ENCODE measurements at regions not wholly inside any gene's neighbourhood (a gene's known extent, or its start where the extent isn't known, plus 50 kb on each side); places are given as distances from the start of the nearest gene placed in this dataset.

DNA sequence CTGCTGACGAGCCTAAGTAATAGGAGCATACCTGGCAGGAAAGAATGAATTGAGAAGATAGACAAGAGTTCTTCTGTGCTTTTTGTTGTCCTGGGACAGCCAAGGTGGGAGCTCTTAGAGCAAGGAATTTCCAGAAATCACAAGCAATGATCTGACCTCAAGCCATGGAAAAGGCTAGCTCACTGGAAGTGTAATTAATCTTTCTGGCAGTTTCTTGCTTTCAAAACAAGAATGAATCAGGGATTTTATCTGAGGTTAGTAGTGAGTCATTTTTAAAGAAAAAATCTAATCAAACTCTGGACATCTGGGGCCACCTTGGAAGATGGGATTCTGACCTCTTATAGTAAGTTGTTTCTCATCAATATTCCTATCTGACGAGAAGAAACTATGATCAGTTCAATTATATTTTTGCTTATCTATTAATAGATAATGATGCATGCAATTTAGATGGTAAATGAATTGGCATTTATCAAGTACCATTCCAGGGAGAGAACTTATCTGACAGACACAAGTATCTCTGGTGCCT is 98.0 kb downstream of the ADCYAP1 start:
- intact Hi-C loops (cut with DNase I), result no loop called here
- WGBS, 2 donors, result 54 to 72% methylated on average over 2 of the region's 2 CpGs

DNA sequence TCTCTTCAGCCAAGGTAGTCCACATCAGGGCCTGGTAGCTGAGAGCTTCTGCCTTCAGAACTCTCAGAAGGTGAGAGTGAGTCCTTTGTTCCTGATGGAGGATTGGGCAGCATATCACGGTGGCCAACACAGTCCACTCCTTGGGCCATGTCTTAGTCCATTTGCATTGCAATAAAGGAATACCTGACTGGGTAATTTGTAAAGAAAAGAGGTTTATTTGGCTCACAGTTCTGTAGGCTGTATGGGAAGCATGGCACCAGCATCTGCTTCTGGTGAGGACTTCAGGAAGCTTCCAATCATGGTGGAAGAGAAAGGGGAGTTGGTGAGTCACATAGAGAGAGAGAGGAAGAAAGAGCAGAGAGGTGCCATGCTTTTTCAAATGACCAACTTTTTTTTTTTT is 98.8 kb downstream of the ADCYAP1 start:
- intact Hi-C loops (cut with DNase I), result no loop called here
- no peak for DNase-seq
- TF ChIP-seq EP300 (IDR thresholded peaks at IDR 0.05) (no peak), POLR2AphosphoS5 (IDR thresholded peaks at IDR 0.05) (no peak), POLR2A (IDR thresholded peaks at IDR 0.05) (no peak)
- TF ChIP-seq, protein P1, sequence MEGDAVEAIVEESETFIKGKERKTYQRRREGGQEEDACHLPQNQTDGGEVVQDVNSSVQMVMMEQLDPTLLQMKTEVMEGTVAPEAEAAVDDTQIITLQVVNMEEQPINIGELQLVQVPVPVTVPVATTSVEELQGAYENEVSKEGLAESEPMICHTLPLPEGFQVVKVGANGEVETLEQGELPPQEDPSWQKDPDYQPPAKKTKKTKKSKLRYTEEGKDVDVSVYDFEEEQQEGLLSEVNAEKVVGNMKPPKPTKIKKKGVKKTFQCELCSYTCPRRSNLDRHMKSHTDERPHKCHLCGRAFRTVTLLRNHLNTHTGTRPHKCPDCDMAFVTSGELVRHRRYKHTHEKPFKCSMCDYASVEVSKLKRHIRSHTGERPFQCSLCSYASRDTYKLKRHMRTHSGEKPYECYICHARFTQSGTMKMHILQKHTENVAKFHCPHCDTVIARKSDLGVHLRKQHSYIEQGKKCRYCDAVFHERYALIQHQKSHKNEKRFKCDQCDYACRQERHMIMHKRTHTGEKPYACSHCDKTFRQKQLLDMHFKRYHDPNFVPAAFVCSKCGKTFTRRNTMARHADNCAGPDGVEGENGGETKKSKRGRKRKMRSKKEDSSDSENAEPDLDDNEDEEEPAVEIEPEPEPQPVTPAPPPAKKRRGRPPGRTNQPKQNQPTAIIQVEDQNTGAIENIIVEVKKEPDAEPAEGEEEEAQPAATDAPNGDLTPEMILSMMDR (IDR thresholded peaks at IDR 0.05), result no peak
- Histone ChIP-seq H3K9me3 (no peaks in the 10 kb centered on the region), H3K4me3 (no peak overlapping the region), H3K36me3 (no peaks in the 10 kb centered on the region), H3K27me3 (no peaks in the 10 kb centered on the region), H3K4me1 (no peaks in the 10 kb centered on the region), H3K27ac (no peak overlapping the region)
- 87 to 90% methylated on average over 1 of the region's 1 CpG for WGBS, 2 donors

More for the DNA sequence above, 98.0 kb downstream of the ADCYAP1 start:
- Histone ChIP-seq H3K36me3 (no peaks in the 10 kb centered on the region), H3K4me1 (no peaks in the 10 kb centered on the region), H3K27ac (no peak overlapping the region), H3K4me3 (no peak overlapping the region), H3K27me3 (no peaks in the 10 kb centered on the region), H3K9me3 (no peaks in the 10 kb centered on the region)
- no peak for TF ChIP-seq POLR2AphosphoS5 (IDR thresholded peaks at IDR 0.05)
- no peak for TF ChIP-seq POLR2A (IDR thresholded peaks at IDR 0.05)
- no peak for TF ChIP-seq EP300 (IDR thresholded peaks at IDR 0.05)
- TF ChIP-seq, protein P1 (IDR thresholded peaks at IDR 0.05), result no peak
- no peak for DNase-seq

DNA sequence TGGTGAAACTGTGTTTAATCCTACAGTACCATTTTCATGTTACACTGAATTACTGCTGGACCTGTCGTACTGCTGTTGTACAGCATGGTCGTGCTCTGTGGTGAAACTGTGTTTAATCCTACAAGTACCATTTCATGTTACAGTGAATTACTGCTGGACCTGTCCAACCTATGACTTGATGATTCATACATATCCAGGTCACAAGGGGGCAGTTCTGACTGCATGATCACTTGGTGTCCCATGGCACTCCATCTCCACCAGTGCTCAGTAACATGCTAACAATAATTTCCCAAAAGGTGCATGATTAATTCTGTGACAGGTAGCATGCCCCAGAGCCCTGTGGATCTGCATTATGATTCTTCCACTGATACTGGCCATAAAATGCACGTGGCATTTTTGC is 101.6 kb downstream of the ADCYAP1 start:
- peaks cover 0 to 7% (median 2%) of the 10 kb centered on the region in 4 donors for H3K4me1 ChIP-seq
- H3K36me3 ChIP-seq, result no peaks in the 10 kb centered on the region
- TF ChIP-seq POLR2AphosphoS5 (IDR thresholded peaks at IDR 0.05) (no peak), POLR2A (IDR thresholded peaks at IDR 0.05) (no peak), EP300 (IDR thresholded peaks at IDR 0.05) (no peak)
- TF ChIP-seq, protein P1 (IDR thresholded peaks at IDR 0.05), result no peak
- H3K27me3 ChIP-seq, result no peaks in the 10 kb centered on the region
- no peak overlapping the region for H3K4me3 ChIP-seq
- no peaks in the 10 kb centered on the region for H3K9me3 ChIP-seq
- intact Hi-C loops (cut with DNase I), result no loop called here
- 70 to 79% methylated on average over 3 of the region's 3 CpGs for WGBS, 2 donors
- H3K27ac ChIP-seq, result no peak overlapping the region
- no peak for DNase-seq

DNA sequence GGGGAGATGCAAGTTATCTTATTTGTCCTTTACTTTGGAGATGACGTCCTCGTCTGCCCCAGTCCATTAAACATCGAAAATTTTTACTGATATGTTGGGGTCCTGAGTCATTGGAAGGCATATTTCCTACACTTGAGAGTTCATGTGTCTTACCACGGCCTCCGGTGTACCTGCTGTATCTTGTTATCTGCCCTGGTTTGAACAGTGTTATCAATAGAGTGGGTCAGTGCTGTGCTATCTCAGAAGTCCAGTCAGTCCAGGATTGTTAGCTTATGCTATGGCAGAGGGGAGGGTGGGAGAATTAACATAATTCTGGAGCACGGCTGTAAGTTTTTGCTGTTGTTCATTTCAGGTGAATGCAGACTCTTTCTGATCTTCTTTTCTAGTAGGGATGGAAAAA is 102.3 kb downstream of the ADCYAP1 start:
- Histone ChIP-seq H3K27me3 (no peaks in the 10 kb centered on the region), H3K4me1 (peaks cover 0 to 7% (median 3%) of the 10 kb centered on the region in 4 donors), H3K27ac (no peak overlapping the region), H3K9me3 (no peaks in the 10 kb centered on the region), H3K4me3 (no peak overlapping the region), H3K36me3 (no peaks in the 10 kb centered on the region)
- DNase-seq, result no peak
- TF ChIP-seq EP300 (IDR thresholded peaks at IDR 0.05) (no peak), POLR2A (IDR thresholded peaks at IDR 0.05) (no peak), POLR2AphosphoS5 (IDR thresholded peaks at IDR 0.05) (no peak)
- TF ChIP-seq, protein P1 (IDR thresholded peaks at IDR 0.05), result no peak
- 76 to 86% methylated on average over 6 of the region's 6 CpGs for WGBS, 2 donors
- intact Hi-C loops (cut with DNase I), result no loop called here

DNA sequence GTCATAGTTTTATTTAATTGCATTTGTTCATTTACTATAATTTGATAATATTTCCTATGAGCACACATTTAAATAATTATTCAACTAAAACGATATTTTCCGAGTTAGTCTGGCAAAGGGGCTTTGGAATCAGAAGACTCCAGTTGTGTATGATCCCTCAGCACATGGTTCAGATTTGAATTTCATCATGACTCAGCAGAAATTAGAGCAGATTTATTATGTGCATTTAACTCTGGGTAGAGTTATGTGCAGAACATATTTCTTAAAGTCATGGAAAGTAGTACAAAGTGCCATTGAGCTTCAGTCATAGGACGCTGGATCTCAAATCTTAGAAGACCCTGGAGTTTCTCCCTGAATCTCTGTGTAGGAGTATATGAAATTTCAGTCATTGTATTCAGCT is 106.7 kb downstream of the ADCYAP1 start:
- no peak for TF ChIP-seq EP300 (IDR thresholded peaks at IDR 0.05)
- TF ChIP-seq POLR2AphosphoS5 (IDR thresholded peaks at IDR 0.05), result no peak
- TF ChIP-seq, protein P1 (IDR thresholded peaks at IDR 0.05), result no peak
- no peak for TF ChIP-seq POLR2A (IDR thresholded peaks at IDR 0.05)
- Histone ChIP-seq H3K27me3 (no peaks in the 10 kb centered on the region), H3K4me1 (peaks cover 0 to 21% (median 11%) of the 10 kb centered on the region in 4 donors), H3K36me3 (no peaks in the 10 kb centered on the region), H3K4me3 (no peak overlapping the region), H3K27ac (no peak overlapping the region), H3K9me3 (no peaks in the 10 kb centered on the region)
- no peak for DNase-seq
- WGBS, 2 donors, result 85 to 86% methylated on average over 3 of the region's 3 CpGs
- intact Hi-C loops (cut with DNase I), result no loop called here

Data from sigmoid colon (tissue), 6 donors.